GM12878 (cell line): ENCODE measurements at regions not wholly inside any gene's neighbourhood (a gene's known extent, or its start where the extent isn't known, plus 50 kb on each side); places are given as distances from the start of the nearest gene placed in this dataset.

ENCODE experiments used
- CHD4 ChIP-seq: fragments of 200-600 bp; sonication (generic); IDR thresholded peaks from 2 replicates; pipeline ENCODE4 v1.6.1; 2016; ENCODE audit warnings: mild to moderate bottlenecking
- CTCF ChIP-seq, 3 experiments: IDR thresholded peaks in 2 of 3; conservative IDR thresholded peaks in 1 of 3; 2 replicates each; pipeline ENCODE4 v1.5.1; 2011; ENCODE audit warnings: low read depth in 3 of 3, low read length in 3 of 3, mild to moderate bottlenecking in 3 of 3, control low read depth in 2 of 3, moderate library complexity in 2 of 3, inconsistent platforms in 1 of 3, mixed read lengths in 1 of 3; ENCODE audit not compliant: control insufficient read depth in 2 of 3, insufficient read depth in 1 of 3; ENCODE audit errors: extremely low read depth in 1 of 3
- ESRRA ChIP-seq: IDR thresholded peaks from 2 replicates; pipeline ENCODE4 v1.6.1; 2012; ENCODE audit warnings: mild to moderate bottlenecking, low read length, improper control_type of control experiment
- HDAC2 ChIP-seq: fragments of 200-600 bp; sonication (generic); IDR thresholded peaks from 2 replicates; pipeline ENCODE4 v1.6.1; 2017
- MEF2A ChIP-seq: IDR thresholded peaks from 2 replicates; pipeline ENCODE4 v1.6.1; 2011; ENCODE audit warnings: low read depth, mild to moderate bottlenecking, low read length, moderate library complexity; ENCODE audit not compliant: insufficient read depth
- PAX8 ChIP-seq: fragments of 450-650 bp; IDR thresholded peaks from 2 replicates; pipeline ENCODE4 v1.6.1; 2017; ENCODE audit warnings: mild to moderate bottlenecking, moderate library complexity
- RFX5 ChIP-seq: IDR thresholded peaks from 2 replicates; pipeline ENCODE4 v1.6.1; 2011; ENCODE audit warnings: low read depth, low read length, improper control_type of control experiment
- STAT1 ChIP-seq: fragments of 450-650 bp; conservative IDR thresholded peaks from 2 replicates; pipeline ENCODE4 v1.6.1; 2014; ENCODE audit warnings: antibody characterized with exemption, mild to moderate bottlenecking
- SUZ12 ChIP-seq: fragments of 200-600 bp; sonication (generic); IDR thresholded peaks from one replicate; pipeline ENCODE4 v1.6.1; 2018; ENCODE audit warnings: antibody characterized with exemption, mild to moderate bottlenecking; ENCODE audit not compliant: unreplicated experiment
- USF2 ChIP-seq: IDR thresholded peaks from 2 replicates; pipeline ENCODE4 v1.6.1; 2011; ENCODE audit warnings: low read depth, low read length, improper control_type of control experiment, borderline replicate concordance
- ZNF24 ChIP-seq: fragments of 450-650 bp; IDR thresholded peaks from 2 replicates; pipeline ENCODE4 v1.6.1; 2017; ENCODE audit warnings: antibody characterized with exemption, mild to moderate bottlenecking
- ZZZ3 ChIP-seq: IDR thresholded peaks from 2 replicates; pipeline ENCODE4 v1.6.1; 2011; ENCODE audit warnings: low read depth; ENCODE audit not compliant: control insufficient read depth, insufficient read length

GRCh38 chr7:116148108-116148507 is 62.2 kb upstream of the TES start:
- TF ChIP-seq CHD4 (no peak), SUZ12 (no peak), USF2 (no peak), ZNF24 (no peak), PAX8 (no peak), CTCF (IDR thresholded peaks at IDR 0.05 in 2 of 3, conservative IDR thresholded peaks at IDR 0.05 in 1 of 3; ENCODE audit: control insufficient read depth in 2 of 3, extremely low read depth in 1 of 3, insufficient read depth in 1 of 3, low read depth in 3 of 3, low read length in 3 of 3) (no peak), HDAC2 (no peak), RFX5 (no peak), STAT1 (no peak), ZZZ3 (no peak), ESRRA (no peak), MEF2A (no peak)
